Transverse colon (tissue), 4 donors: ENCODE measurements at regions not wholly inside any gene's neighbourhood (a gene's known extent, or its start where the extent isn't known, plus 50 kb on each side); places are given as distances from the start of the nearest gene placed in this dataset.

Experiments used
- EP300 ChIP-seq: sonication (generic); formaldehyde crosslinking; IDR thresholded peaks from one replicate; pipeline ENCODE4 v1.6.1; 2017; ENCODE audit warnings: antibody characterized with exemption, low read depth
- POLR2AphosphoS5 ChIP-seq, 3 donors: sonication (generic); formaldehyde crosslinking; IDR thresholded peaks; one replicate each; pipeline ENCODE4 v1.6.1; 2016; ENCODE audit warnings: antibody characterized with exemption in 3 of 3
- TF ChIP-seq, protein P1 (sequence below), 5 experiments: fragments of 200-600 bp in 3 of 5; fragments of 450-650 bp in 2 of 5; sonication (generic) in 3 of 5; IDR thresholded peaks; 1 replicate in 2 of 5; 2 replicates in 3 of 5; pipeline ENCODE4 v1.5.1; 2016 to 2017; ENCODE audit warnings: antibody characterized with exemption in 5 of 5, inconsistent platforms in 3 of 5, mild to moderate bottlenecking in 2 of 5, moderate library complexity in 1 of 5

DNA sequence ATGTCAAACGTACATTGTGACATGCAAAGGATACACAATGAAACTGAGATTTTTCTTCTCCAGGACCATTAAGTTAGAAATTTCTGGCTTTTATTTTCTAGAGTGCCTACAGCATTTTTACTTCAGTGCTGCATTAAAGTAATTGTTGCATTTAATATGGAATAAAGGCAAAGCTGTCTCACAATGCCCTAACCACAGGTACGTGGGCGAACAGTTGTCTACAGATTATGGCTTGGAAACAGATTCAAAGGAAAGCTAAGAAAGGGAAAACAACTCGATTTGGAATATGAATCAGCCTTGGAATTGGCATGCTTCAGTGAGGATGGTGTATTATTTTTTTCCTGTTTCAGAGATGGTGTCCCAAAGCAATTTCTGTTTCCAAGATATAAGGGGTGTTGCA is 79.1 kb upstream of the TUSC7 start:
- TF ChIP-seq, protein P1, sequence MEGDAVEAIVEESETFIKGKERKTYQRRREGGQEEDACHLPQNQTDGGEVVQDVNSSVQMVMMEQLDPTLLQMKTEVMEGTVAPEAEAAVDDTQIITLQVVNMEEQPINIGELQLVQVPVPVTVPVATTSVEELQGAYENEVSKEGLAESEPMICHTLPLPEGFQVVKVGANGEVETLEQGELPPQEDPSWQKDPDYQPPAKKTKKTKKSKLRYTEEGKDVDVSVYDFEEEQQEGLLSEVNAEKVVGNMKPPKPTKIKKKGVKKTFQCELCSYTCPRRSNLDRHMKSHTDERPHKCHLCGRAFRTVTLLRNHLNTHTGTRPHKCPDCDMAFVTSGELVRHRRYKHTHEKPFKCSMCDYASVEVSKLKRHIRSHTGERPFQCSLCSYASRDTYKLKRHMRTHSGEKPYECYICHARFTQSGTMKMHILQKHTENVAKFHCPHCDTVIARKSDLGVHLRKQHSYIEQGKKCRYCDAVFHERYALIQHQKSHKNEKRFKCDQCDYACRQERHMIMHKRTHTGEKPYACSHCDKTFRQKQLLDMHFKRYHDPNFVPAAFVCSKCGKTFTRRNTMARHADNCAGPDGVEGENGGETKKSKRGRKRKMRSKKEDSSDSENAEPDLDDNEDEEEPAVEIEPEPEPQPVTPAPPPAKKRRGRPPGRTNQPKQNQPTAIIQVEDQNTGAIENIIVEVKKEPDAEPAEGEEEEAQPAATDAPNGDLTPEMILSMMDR (IDR thresholded peaks at IDR 0.05), result no peak
- no peak for TF ChIP-seq EP300
- TF ChIP-seq POLR2AphosphoS5 (IDR thresholded peaks at IDR 0.05), result no peak
